ENCODE measurements at regions not wholly inside any gene's neighbourhood (a gene's known extent, or its start where the extent isn't known, plus 50 kb on each side); places are given as distances from the start of the nearest gene placed in this dataset.

DNA sequence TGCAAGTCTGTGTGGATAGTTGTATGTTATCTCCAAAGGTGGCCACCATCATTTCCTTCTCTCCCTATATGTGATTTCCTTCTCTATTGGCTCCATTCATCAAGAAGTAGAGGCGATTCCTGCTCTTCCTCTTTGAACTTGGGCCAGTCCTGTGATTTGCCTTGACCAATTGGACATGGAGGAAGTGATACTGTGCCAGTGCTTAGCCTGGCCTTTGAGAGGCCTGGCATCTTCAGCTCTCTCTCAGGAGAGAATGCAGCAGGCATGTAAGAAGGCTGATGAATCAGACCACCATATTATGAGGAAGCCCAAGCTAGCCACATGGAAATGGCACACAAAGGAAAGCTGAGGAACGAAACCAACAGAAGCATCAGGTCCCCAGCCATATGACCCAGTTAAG, 195.0 kb upstream of the SVIL start:
- no peak overlapping the region for H2AFZ ChIP-seq (ENCODE audit: low read depth, low read length)
- intact Hi-C loops (cut with micrococcal nuclease) (no loop called here), in situ Hi-C loops (cut with MboI) (no loop called here)
- DNase-seq (ENCODE audit: extremely low read depth in 1 of 4, low spot score in 3 of 4) = no peak
- no peak overlapping the region for H3K27ac ChIP-seq (ENCODE audit: extremely low read depth, low read depth, low read length)
- H4K20me1 ChIP-seq (replicated peaks; ENCODE audit: control insufficient read depth, insufficient read depth, low read length) = no peaks in the 10 kb centered on the region
- H3K4me3 ChIP-seq = no peak overlapping the region
- ATAC-seq = no peak
- no peak for FAIRE-seq
- no peaks in the 10 kb centered on the region for H3K9me3 ChIP-seq (replicated peaks; ENCODE audit: control insufficient read depth, insufficient read depth, low read depth, low read length)
- no peaks in the 10 kb centered on the region for H3K36me3 ChIP-seq (ENCODE audit: control insufficient read depth, insufficient read depth, low read length)
- H3K4me1 ChIP-seq (replicated peaks in 1 of 2; ENCODE audit: control insufficient read depth in 2 of 2, insufficient read depth in 2 of 2, low read length in 2 of 2) = no peaks in the 10 kb centered on the region
- ChIA-PET CTCF (ENCODE audit: low intra/inter-chr PET ratio) (no interaction called here), POLR2A (no interaction called here)
- H3K27me3 ChIP-seq (ENCODE audit: control insufficient read depth in 2 of 2, insufficient read depth in 2 of 2, low read length in 2 of 2) = no peaks in the 10 kb centered on the region; a peak in 1 of 5 replicates
- no TSS peak for BruUV-seq (replicated peaks)
- TF ChIP-seq ZNF24 (IDR thresholded peaks at IDR 0.05) (no peak), GATAD2A (IDR thresholded peaks at IDR 0.05) (no peak), RBM15 (IDR thresholded peaks at IDR 0.05; ENCODE audit: insufficient read depth, low read length) (no peak), SIRT6 (IDR thresholded peaks at IDR 0.05; ENCODE audit: low read depth, low read length) (no peak), NFYB (IDR thresholded peaks at IDR 0.05; ENCODE audit: extremely low read depth, insufficient read length) (no peak), PTTG1 (tag; IDR thresholded peaks at IDR 0.05; ENCODE audit: low read depth) (no peak), TAF1 (IDR thresholded peaks at IDR 0.05; ENCODE audit: control insufficient read depth, extremely low read depth, insufficient read depth, low read length, severe bottlenecking) (no peak)
- WGBS (ENCODE audit: insufficient coverage, low coverage, missing lambda C conversion rate) = 0% methylated on average over 2 of the region's 2 CpGs
- no peaks in the 10 kb centered on the region for H3K9me1 ChIP-seq (ENCODE audit: control insufficient read depth, insufficient read depth, low read length)
- no peaks in the 10 kb centered on the region for H3K79me2 ChIP-seq (ENCODE audit: control insufficient read depth, insufficient read depth, low read length)
- H3K4me2 ChIP-seq (ENCODE audit: insufficient read depth, low read length) = no peak overlapping the region
- H3K9ac ChIP-seq (ENCODE audit: insufficient read depth in 1 of 2, low read depth in 2 of 2, low read length in 2 of 2) = no peak overlapping the region

DNA sequence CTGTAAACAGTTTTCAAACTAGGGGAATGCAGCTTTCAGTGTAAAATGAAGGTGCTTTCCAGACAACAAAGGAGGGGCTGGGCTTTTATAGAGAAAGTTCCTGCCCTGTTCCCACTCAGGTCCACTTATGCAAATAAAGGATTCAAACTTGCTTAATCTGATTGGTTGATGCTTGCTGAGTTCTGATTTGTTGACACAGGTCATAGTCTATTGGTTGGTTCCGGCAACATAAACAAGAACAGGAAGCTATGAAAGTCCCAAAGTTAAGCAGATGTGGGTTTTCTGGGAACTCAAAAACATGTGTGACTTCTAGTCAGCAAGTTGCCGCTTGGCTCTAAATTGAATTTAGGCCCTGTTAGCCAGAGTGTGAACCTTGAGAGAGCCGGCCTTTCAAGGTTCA, 194.2 kb upstream of the SVIL start:
- no peak overlapping the region for H2AFZ ChIP-seq (ENCODE audit: low read depth, low read length)
- 0% methylated on average over 3 of the region's 3 CpGs for WGBS (ENCODE audit: insufficient coverage, low coverage, missing lambda C conversion rate)
- no peaks in the 10 kb centered on the region for H3K4me1 ChIP-seq (replicated peaks in 1 of 2; ENCODE audit: control insufficient read depth in 2 of 2, insufficient read depth in 2 of 2, low read length in 2 of 2)
- no peaks in the 10 kb centered on the region; a peak in 1 of 5 replicates for H3K27me3 ChIP-seq (ENCODE audit: control insufficient read depth in 2 of 2, insufficient read depth in 2 of 2, low read length in 2 of 2)
- H3K9me3 ChIP-seq (replicated peaks; ENCODE audit: control insufficient read depth, insufficient read depth, low read depth, low read length) = no peaks in the 10 kb centered on the region
- FAIRE-seq = no peak
- no peaks in the 10 kb centered on the region for H3K36me3 ChIP-seq (ENCODE audit: control insufficient read depth, insufficient read depth, low read length)
- H3K9ac ChIP-seq (ENCODE audit: insufficient read depth in 1 of 2, low read depth in 2 of 2, low read length in 2 of 2) = no peak overlapping the region
- ChIA-PET POLR2A (no interaction called here), CTCF (ENCODE audit: low intra/inter-chr PET ratio) (no interaction called here)
- H4K20me1 ChIP-seq (replicated peaks; ENCODE audit: control insufficient read depth, insufficient read depth, low read length) = no peaks in the 10 kb centered on the region
- H3K4me3 ChIP-seq = no peak overlapping the region
- no peaks in the 10 kb centered on the region for H3K9me1 ChIP-seq (ENCODE audit: control insufficient read depth, insufficient read depth, low read length)
- intact Hi-C loops (cut with micrococcal nuclease) = no loop called here
- no peaks in the 10 kb centered on the region for H3K79me2 ChIP-seq (ENCODE audit: control insufficient read depth, insufficient read depth, low read length)
- H3K4me2 ChIP-seq (ENCODE audit: insufficient read depth, low read length) = no peak overlapping the region
- no peak for DNase-seq (ENCODE audit: extremely low read depth in 1 of 4, low spot score in 3 of 4)
- no peak for TF ChIP-seq BRD9 (IDR thresholded peaks at IDR 0.05; ENCODE audit: low read depth, partially characterized antibody)
- BruUV-seq (replicated peaks) = no TSS peak
- in situ Hi-C loops (cut with MboI) = no loop called here
- no peak for ATAC-seq
- H3K27ac ChIP-seq (ENCODE audit: extremely low read depth, low read depth, low read length) = no peak overlapping the region

Measured in K562 (cell line).